OCI-LY7 (cell line): ENCODE measurements at regions not wholly inside any gene's neighbourhood (a gene's known extent, or its start where the extent isn't known, plus 50 kb on each side); places are given as distances from the start of the nearest gene placed in this dataset.

Source experiments
- CTCF ChIP-seq: fragments of 200-600 bp; sonication (generic); conservative IDR thresholded peaks from 2 replicates; pipeline ENCODE4 v1.5.1; 2014; ENCODE audit warnings: mild to moderate bottlenecking, antibody characterized with exemption, low read length, moderate library complexity, mixed read lengths
- EZH2phosphoT487 ChIP-seq: fragments of 200-600 bp; sonication (generic); IDR thresholded peaks from 2 replicates; pipeline ENCODE4 v1.6.1; 2018; ENCODE audit warnings: low read depth, borderline replicate concordance, mild to moderate bottlenecking, mixed run types, antibody characterized with exemption, low read length, moderate library complexity, mixed read lengths

GRCh38 chr5:58184910-58185309 lies 275.0 kb downstream of the PLK2 start:
- TF ChIP-seq CTCF, result no peak
- TF ChIP-seq EZH2phosphoT487, result no peak
